NCI-H187 treated with DMSO at 0.1 percent for 48 hours (cell line): ENCODE measurements at regions not wholly inside any gene's neighbourhood (a gene's known extent, or its start where the extent isn't known, plus 50 kb on each side); places are given as distances from the start of the nearest gene placed in this dataset.

Experiments used
- DNase-seq: peaks from one replicate; lab custom pipeline; 2025; lab: John Stamatoyannopoulos, UW

- DNase-seq: no peak
Observed at GRCh38 chr16:64165368-64165767, 956.5 kb downstream of the CDH11 start.

GRCh38 chr16:64162613-64163375 is 959.1 kb downstream of the CDH11 start:
- no peak for DNase-seq

- no peak for DNase-seq
Observed at GRCh38 chr16:64159976-64160375, 961.9 kb downstream of the CDH11 start.

- DNase-seq: no peak
Observed at GRCh38 chr16:64158941-64159588, 962.8 kb downstream of the CDH11 start.

GRCh38 chr16:64153718-64154117 is 968.1 kb downstream of the CDH11 start:
- no peak for DNase-seq

- no peak for DNase-seq
Observed at GRCh38 chr16:64151990-64152767, 969.7 kb downstream of the CDH11 start.

GRCh38 chr16:64150193-64150592 is 971.7 kb downstream of the CDH11 start:
- no peak for DNase-seq

GRCh38 chr16:64149756-64150155 is 972.1 kb downstream of the CDH11 start:
- DNase-seq: no peak

- no peak for DNase-seq
Observed at GRCh38 chr16:64148356-64148755, 973.5 kb downstream of the CDH11 start.

- DNase-seq: no peak
Observed at GRCh38 chr16:64147941-64148340, 973.9 kb downstream of the CDH11 start.

- no peak for DNase-seq
Observed at GRCh38 chr16:64144617-64145016, 977.2 kb downstream of the CDH11 start.

GRCh38 chr16:64138621-64139020 is 983.2 kb downstream of the CDH11 start:
- no peak for DNase-seq

- DNase-seq: no peak
Observed at GRCh38 chr16:64138006-64138405, 983.9 kb downstream of the CDH11 start.

GRCh38 chr16:64136743-64137142 is 985.1 kb downstream of the CDH11 start:
- DNase-seq: no peak

- DNase-seq: no peak
Observed at GRCh38 chr16:64136314-64136713, 985.5 kb downstream of the CDH11 start.

- no peak for DNase-seq
Observed at GRCh38 chr16:64133366-64133765, 988.5 kb downstream of the CDH11 start.

- DNase-seq: no peak
Observed at GRCh38 chr16:64132759-64133361, 989.0 kb downstream of the CDH11 start.

- no peak for DNase-seq
Observed at GRCh38 chr16:64132190-64132589, 989.7 kb downstream of the CDH11 start.

- no peak for DNase-seq
Observed at GRCh38 chr16:64131423-64131822, 990.4 kb downstream of the CDH11 start.

GRCh38 chr16:64130140-64130539 is 991.7 kb downstream of the CDH11 start:
- no peak for DNase-seq

GRCh38 chr16:64122177-64122576 is 999.7 kb downstream of the CDH11 start:
- DNase-seq: no peak

- DNase-seq: no peak
Observed at GRCh38 chr16:64121473-64121872, 1000.4 kb downstream of the CDH11 start.

- DNase-seq: no peak
Observed at GRCh38 chr16:64116151-64116550, 1005.7 kb downstream of the CDH11 start.
